ENCODE measurements at regions not wholly inside any gene's neighbourhood (a gene's known extent, or its start where the extent isn't known, plus 50 kb on each side); places are given as distances from the start of the nearest gene placed in this dataset.
"Not testable (repeated sequence)": the region's sequence is repeated elsewhere in the genome, so short reads cannot be mapped to it uniquely, and the experiment has no call there.

- DNase-seq (no peak), ATAC-seq (no peak)
- Mint-ChIP-seq H3K4me1 (ENCODE audit: low read depth) (no peaks in the 10 kb centered on the region), H3K27ac (no peak overlapping the region), H3K27me3 (ENCODE audit: low read depth) (no peaks in the 10 kb centered on the region), H3K9me3 (ENCODE audit: insufficient read depth) (no peaks in the 10 kb centered on the region), H3K4me3 (no peak overlapping the region), H3K36me3 (ENCODE audit: low read depth) (no peaks in the 10 kb centered on the region)
- CTCF ChIA-PET, result no interaction called here
- POLR2A ChIA-PET, result no interaction called here
These were observed 255.3 kb upstream of the GRIN3A start for GRCh38 chr9:101993771-101994170.

GRCh38 chr9:101991926-101992325 lies 253.5 kb upstream of the GRIN3A start:
- no peaks in the 10 kb centered on the region for H3K36me3 Mint-ChIP-seq (ENCODE audit: low read depth)

GRCh38 chr9:101977614-101978210 lies 239.3 kb upstream of the GRIN3A start:
- ATAC-seq (no peak), DNase-seq (no peak)
- Mint-ChIP-seq H3K27me3 (ENCODE audit: low read depth) (no peaks in the 10 kb centered on the region), H3K9me3 (ENCODE audit: insufficient read depth) (no peaks in the 10 kb centered on the region), H3K36me3 (ENCODE audit: low read depth) (no peaks in the 10 kb centered on the region), H3K27ac (no peak overlapping the region), H3K4me3 (no peak overlapping the region), H3K4me1 (ENCODE audit: low read depth) (no peaks in the 10 kb centered on the region)
- ChIA-PET POLR2A (no interaction called here), CTCF (no interaction called here)

More at GRCh38 chr9:101991926-101992325, 253.5 kb upstream of the GRIN3A start:
- DNase-seq, result no peak
- no peak overlapping the region for H3K4me3 Mint-ChIP-seq
- no peaks in the 10 kb centered on the region for H3K9me3 Mint-ChIP-seq (ENCODE audit: insufficient read depth)
- no peak for ATAC-seq
- H3K27me3 Mint-ChIP-seq (ENCODE audit: low read depth), result no peaks in the 10 kb centered on the region
- H3K27ac Mint-ChIP-seq, result no peak overlapping the region
- POLR2A ChIA-PET, result no interaction called here
- no peaks in the 10 kb centered on the region for H3K4me1 Mint-ChIP-seq (ENCODE audit: low read depth)
- CTCF ChIA-PET, result no interaction called here

- DNase-seq (no peak), ATAC-seq (no peak)
- ChIA-PET POLR2A (no interaction called here), CTCF (no interaction called here)
- H3K4me3 Mint-ChIP-seq, result no peak overlapping the region
- H3K9me3 Mint-ChIP-seq (ENCODE audit: insufficient read depth), result no peaks in the 10 kb centered on the region
- H3K27ac Mint-ChIP-seq, result no peak overlapping the region
- no peaks in the 10 kb centered on the region for H3K36me3 Mint-ChIP-seq (ENCODE audit: low read depth)
- H3K27me3 Mint-ChIP-seq (ENCODE audit: low read depth), result no peaks in the 10 kb centered on the region
- H3K4me1 Mint-ChIP-seq (ENCODE audit: low read depth), result no peaks in the 10 kb centered on the region
These were observed 232.2 kb upstream of the GRIN3A start for GRCh38 chr9:101970609-101971008.

- no peak overlapping the region for H3K27ac Mint-ChIP-seq
- no peaks in the 10 kb centered on the region for H3K36me3 Mint-ChIP-seq (ENCODE audit: low read depth)
- ATAC-seq (no peak), DNase-seq (no peak)
- ChIA-PET CTCF (no interaction called here), POLR2A (no interaction called here)
- no peaks in the 10 kb centered on the region for H3K4me1 Mint-ChIP-seq (ENCODE audit: low read depth)
- H3K4me3 Mint-ChIP-seq, result no peak overlapping the region
- no peaks in the 10 kb centered on the region for H3K9me3 Mint-ChIP-seq (ENCODE audit: insufficient read depth)
- no peaks in the 10 kb centered on the region for H3K27me3 Mint-ChIP-seq (ENCODE audit: low read depth)
These were observed 229.9 kb upstream of the GRIN3A start for GRCh38 chr9:101968392-101968791.

- Mint-ChIP-seq H3K36me3 (ENCODE audit: low read depth) (no peaks in the 10 kb centered on the region), H3K4me1 (ENCODE audit: low read depth) (no peaks in the 10 kb centered on the region), H3K27ac (no peak overlapping the region), H3K27me3 (ENCODE audit: low read depth) (no peaks in the 10 kb centered on the region), H3K9me3 (ENCODE audit: insufficient read depth) (no peaks in the 10 kb centered on the region), H3K4me3 (no peak overlapping the region)
- POLR2A ChIA-PET, result no interaction called here
- DNase-seq, result no peak
- ATAC-seq, result no peak
- CTCF ChIA-PET, result no interaction called here
These were observed 228.2 kb upstream of the GRIN3A start for GRCh38 chr9:101966691-101967090.

GRCh38 chr9:101957705-101958104 lies 219.3 kb upstream of the GRIN3A start:
- no peaks in the 10 kb centered on the region for H3K27me3 Mint-ChIP-seq (ENCODE audit: low read depth)

GRCh38 chr9:101951598-101951997 lies 213.2 kb upstream of the GRIN3A start:
- Mint-ChIP-seq H3K27me3 (ENCODE audit: low read depth) (no peaks in the 10 kb centered on the region), H3K4me3 (no peak overlapping the region), H3K27ac (no peak overlapping the region), H3K4me1 (ENCODE audit: low read depth) (no peaks in the 10 kb centered on the region), H3K36me3 (ENCODE audit: low read depth) (no peaks in the 10 kb centered on the region), H3K9me3 (ENCODE audit: insufficient read depth) (no peaks in the 10 kb centered on the region)
- DNase-seq (no peak), ATAC-seq (no peak)
- POLR2A ChIA-PET, result no interaction called here
- CTCF ChIA-PET, result no interaction called here

More at GRCh38 chr9:101957705-101958104, 219.3 kb upstream of the GRIN3A start:
- H3K36me3 Mint-ChIP-seq (ENCODE audit: low read depth), result no peaks in the 10 kb centered on the region
- CTCF ChIA-PET, result no interaction called here
- no peak overlapping the region for H3K4me3 Mint-ChIP-seq
- H3K4me1 Mint-ChIP-seq (ENCODE audit: low read depth), result no peaks in the 10 kb centered on the region
- POLR2A ChIA-PET, result no interaction called here
- no peaks in the 10 kb centered on the region for H3K9me3 Mint-ChIP-seq (ENCODE audit: insufficient read depth)
- H3K27ac Mint-ChIP-seq, result no peak overlapping the region
- DNase-seq, result no peak
- ATAC-seq, result no peak

GRCh38 chr9:101931756-101932155 lies 193.3 kb upstream of the GRIN3A start:
- no peaks in the 10 kb centered on the region for H3K4me1 Mint-ChIP-seq (ENCODE audit: low read depth)

GRCh38 chr9:101930783-101931182 lies 192.3 kb upstream of the GRIN3A start:
- no peaks in the 10 kb centered on the region for H3K27me3 Mint-ChIP-seq (ENCODE audit: low read depth)
- CTCF ChIA-PET, result no interaction called here
- no peak for DNase-seq
- H3K4me3 Mint-ChIP-seq, result no peak overlapping the region
- POLR2A ChIA-PET, result no interaction called here
- ATAC-seq, result no peak
- no peaks in the 10 kb centered on the region for H3K9me3 Mint-ChIP-seq (ENCODE audit: insufficient read depth)
- no peaks in the 10 kb centered on the region for H3K4me1 Mint-ChIP-seq (ENCODE audit: low read depth)
- H3K36me3 Mint-ChIP-seq (ENCODE audit: low read depth), result no peaks in the 10 kb centered on the region
- no peak overlapping the region for H3K27ac Mint-ChIP-seq

More at GRCh38 chr9:101931756-101932155, 193.3 kb upstream of the GRIN3A start:
- no peak for ATAC-seq
- Mint-ChIP-seq H3K27me3 (ENCODE audit: low read depth) (no peaks in the 10 kb centered on the region), H3K36me3 (ENCODE audit: low read depth) (no peaks in the 10 kb centered on the region), H3K4me3 (no peak overlapping the region), H3K9me3 (ENCODE audit: insufficient read depth) (no peaks in the 10 kb centered on the region), H3K27ac (no peak overlapping the region)
- DNase-seq, result no peak
- CTCF ChIA-PET, result no interaction called here
- POLR2A ChIA-PET, result no interaction called here

- H3K27ac Mint-ChIP-seq, result no peak overlapping the region
- H3K4me3 Mint-ChIP-seq, result no peak overlapping the region
- ATAC-seq, result no peak
- POLR2A ChIA-PET, result no interaction called here
- H3K9me3 Mint-ChIP-seq (ENCODE audit: insufficient read depth), result no peaks in the 10 kb centered on the region
- H3K36me3 Mint-ChIP-seq (ENCODE audit: low read depth), result no peaks in the 10 kb centered on the region
- CTCF ChIA-PET, result no interaction called here
- H3K4me1 Mint-ChIP-seq (ENCODE audit: low read depth), result no peaks in the 10 kb centered on the region
- no peaks in the 10 kb centered on the region for H3K27me3 Mint-ChIP-seq (ENCODE audit: low read depth)
- no peak for DNase-seq
These were observed 187.1 kb upstream of the GRIN3A start for GRCh38 chr9:101925498-101925897.

- Mint-ChIP-seq H3K36me3 (ENCODE audit: low read depth) (no peaks in the 10 kb centered on the region), H3K27ac (no peak overlapping the region), H3K4me1 (ENCODE audit: low read depth) (no peaks in the 10 kb centered on the region), H3K27me3 (ENCODE audit: low read depth) (no peaks in the 10 kb centered on the region), H3K9me3 (ENCODE audit: insufficient read depth) (no peaks in the 10 kb centered on the region), H3K4me3 (no peak overlapping the region)
- DNase-seq (no peak), ATAC-seq (no peak)
- POLR2A ChIA-PET, result no interaction called here
- CTCF ChIA-PET, result no interaction called here
These were observed 185.0 kb upstream of the GRIN3A start for GRCh38 chr9:101923451-101923850.

- H3K4me3 Mint-ChIP-seq; H3K9me3 Mint-ChIP-seq (ENCODE audit: insufficient read depth); ATAC-seq; DNase-seq; H3K4me1 Mint-ChIP-seq (ENCODE audit: low read depth); CTCF ChIA-PET; H3K27ac Mint-ChIP-seq; H3K36me3 Mint-ChIP-seq (ENCODE audit: low read depth); POLR2A ChIA-PET; H3K27me3 Mint-ChIP-seq (ENCODE audit: low read depth): not testable (repeated sequence)
These were observed 178.5 kb upstream of the GRIN3A start for GRCh38 chr9:101916948-101917347.

Measured in activated CD8-positive, alpha-beta T cell treated with anti-CD3 and anti-CD28 coated beads, Interleukin-2, amount 10 ng/mL, durations not matched to agents 7 days and 5 days (primary cell).